Liver (tissue), 8 donors: ENCODE measurements at regions not wholly inside any gene's neighbourhood (a gene's known extent, or its start where the extent isn't known, plus 50 kb on each side); places are given as distances from the start of the nearest gene placed in this dataset.

ENCODE experiments used
- DNase-seq: peaks from one replicate; pipeline ENCODE4 v3.0.0-alpha.2; 2017; ENCODE audit warnings: low spot score
- H3K27ac ChIP-seq, 2 donors: one replicate each; pipeline ENCODE4 v1.7.0; 2013; ENCODE audit warnings: inconsistent platforms in 2 of 2, low read length in 2 of 2, control low read depth in 1 of 2, low read depth in 1 of 2, mild to moderate bottlenecking in 1 of 2
- H3K27me3 ChIP-seq, 4 donors: one replicate each; pipeline versions ENCODE4 v1.6.1 to v1.7.0; 2013; ENCODE audit warnings: low read length in 3 of 4, inconsistent platforms in 1 of 4, mild to moderate bottlenecking in 1 of 4, moderate library complexity in 1 of 4; ENCODE audit not compliant: control insufficient read depth in 4 of 4, insufficient read depth in 4 of 4
- H3K36me3 ChIP-seq, 4 donors: one replicate each; pipeline versions ENCODE4 v1.6.1 to v1.7.0; 2013; ENCODE audit warnings: low read length in 3 of 4, mild to moderate bottlenecking in 3 of 4, low read depth in 1 of 4, moderate library complexity in 1 of 4; ENCODE audit not compliant: control insufficient read depth in 4 of 4, insufficient read depth in 3 of 4
- H3K4me1 ChIP-seq, 4 donors: one replicate each; pipeline versions ENCODE4 v1.6.1 to v1.7.0; 2013; ENCODE audit warnings: low read length in 3 of 4, mild to moderate bottlenecking in 3 of 4, moderate library complexity in 1 of 4; ENCODE audit not compliant: control insufficient read depth in 4 of 4, insufficient read depth in 4 of 4
- H3K4me3 ChIP-seq, 3 donors: one replicate each; pipeline versions ENCODE4 v1.6.1 to v1.7.0; 2013; ENCODE audit warnings: low read length in 3 of 3, control low read depth in 1 of 3, low read depth in 1 of 3, mild to moderate bottlenecking in 1 of 3
- H3K9ac ChIP-seq, 2 donors: one replicate each; pipeline ENCODE4 v1.7.0; 2013; ENCODE audit warnings: low read length in 2 of 2, mild to moderate bottlenecking in 2 of 2, moderate library complexity in 2 of 2, control low read depth in 1 of 2, low read depth in 1 of 2
- H3K9me3 ChIP-seq, 4 donors: one replicate each; pipeline versions ENCODE4 v1.6.1 to v1.7.0; 2013; ENCODE audit warnings: low read length in 3 of 4; ENCODE audit not compliant: control insufficient read depth in 4 of 4
- ATF3 ChIP-seq: IDR thresholded peaks from 2 replicates; pipeline ENCODE4 v1.6.1; 2016; ENCODE audit warnings: antibody characterized with exemption
- EGR1 ChIP-seq, 2 donors: IDR thresholded peaks; 2 replicates each; pipeline ENCODE4 v1.6.1; 2016 to 2018; ENCODE audit warnings: antibody characterized with exemption in 2 of 2, low read depth in 2 of 2
- FOXA1 ChIP-seq: IDR thresholded peaks from 2 replicates; pipeline ENCODE4 v1.6.1; 2016; ENCODE audit warnings: antibody characterized with exemption
- FOXA2 ChIP-seq: IDR thresholded peaks from 2 replicates; pipeline ENCODE4 v1.6.1; 2016; ENCODE audit warnings: antibody characterized with exemption
- GABPA ChIP-seq, 2 donors: IDR thresholded peaks in 1 of 2; conservative IDR thresholded peaks in 1 of 2; 2 replicates each; pipeline ENCODE4 v1.6.1; 2016; ENCODE audit warnings: antibody characterized with exemption in 2 of 2, mild to moderate bottlenecking in 1 of 2, moderate library complexity in 1 of 2
- HNF4A ChIP-seq, 2 donors: conservative IDR thresholded peaks; 2 replicates each; pipeline ENCODE4 v1.6.1; 2016; ENCODE audit warnings: antibody characterized with exemption in 2 of 2, mild to moderate bottlenecking in 2 of 2
- HNF4G ChIP-seq: IDR thresholded peaks from 2 replicates; pipeline ENCODE4 v1.6.1; 2016; ENCODE audit warnings: antibody characterized with exemption
- JUND ChIP-seq, 2 donors: IDR thresholded peaks; 2 replicates each; pipeline ENCODE4 v1.6.1; 2016; ENCODE audit warnings: antibody characterized with exemption in 2 of 2
- NR2F2 ChIP-seq: IDR thresholded peaks from 2 replicates; pipeline ENCODE4 v1.6.1; 2016; ENCODE audit warnings: antibody characterized with exemption
- RAD21 ChIP-seq, 2 donors: IDR thresholded peaks; 2 replicates each; pipeline ENCODE4 v1.6.1; 2016; ENCODE audit warnings: antibody characterized with exemption in 2 of 2, mild to moderate bottlenecking in 2 of 2
- RXRA ChIP-seq, 2 donors: IDR thresholded peaks; 2 replicates each; pipeline ENCODE4 v1.6.1; 2017 to 2018; ENCODE audit warnings: antibody characterized with exemption in 2 of 2, mild to moderate bottlenecking in 1 of 2
- SP1 ChIP-seq: IDR thresholded peaks from 2 replicates; pipeline ENCODE4 v1.6.1; 2018; ENCODE audit warnings: antibody characterized with exemption, mild to moderate bottlenecking
- TAF1 ChIP-seq: conservative IDR thresholded peaks from 2 replicates; pipeline ENCODE4 v1.6.1; 2016; ENCODE audit warnings: antibody characterized with exemption, mild to moderate bottlenecking
- YY1 ChIP-seq: IDR thresholded peaks from 2 replicates; pipeline ENCODE4 v1.6.1; 2016; ENCODE audit warnings: antibody characterized with exemption, mild to moderate bottlenecking
- ZBTB33 ChIP-seq: IDR thresholded peaks from 2 replicates; pipeline ENCODE4 v1.6.1; 2016; ENCODE audit warnings: antibody characterized with exemption
- WGBS: extraction: QIAGEN DNeasy Blood & Tissue Kit; methylation state at CpG from one replicate; pipeline ENCODE4 v1.1.7; 2013; 5-methylcytosine and 5-hydroxymethylcytosine counted together
- TF ChIP-seq, protein P1 (sequence below): IDR thresholded peaks from 2 replicates; pipeline ENCODE4 v1.6.1; 2016; ENCODE audit warnings: antibody characterized with exemption
- TF ChIP-seq, protein P2 (sequence below): fragments of 150-350 bp; IDR thresholded peaks from 2 replicates; pipeline ENCODE4 v1.5.1; 2017; ENCODE audit warnings: improper control_type of control experiment, low read depth, low read length; ENCODE audit not compliant: missing input control
- TF ChIP-seq, protein P3 (sequence below): IDR thresholded peaks from 2 replicates; pipeline ENCODE4 v1.6.1; 2016; ENCODE audit warnings: antibody characterized with exemption, mild to moderate bottlenecking
- donor health status: healthy.
- donor health status: healthy.
- donor health status: healthy.
- donor health status: healthy.
- donor health status: healthy.

GRCh38 chr20:58107533-58107932 lies 120.9 kb downstream of the ANKRD60 start:
- Histone ChIP-seq H3K4me3 (no peak overlapping the region), H3K36me3 (no peaks in the 10 kb centered on the region), H3K4me1 (no peaks in the 10 kb centered on the region), H3K9me3 (peaks cover 0 to 2% (median 0%) of the 10 kb centered on the region in 4 donors), H3K27me3 (peaks cover 0 to 3% (median 0%) of the 10 kb centered on the region in 4 donors), H3K27ac (no peak overlapping the region), H3K9ac (no peak overlapping the region)
- 54% methylated on average over 1 of the region's 1 CpG for WGBS
- no peak for DNase-seq
- TF ChIP-seq, protein P1, sequence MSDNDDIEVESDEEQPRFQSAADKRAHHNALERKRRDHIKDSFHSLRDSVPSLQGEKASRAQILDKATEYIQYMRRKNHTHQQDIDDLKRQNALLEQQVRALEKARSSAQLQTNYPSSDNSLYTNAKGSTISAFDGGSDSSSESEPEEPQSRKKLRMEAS, result no peak
- TF ChIP-seq NR2F2 (no peak), FOXA2 (no peak), HNF4A (conservative IDR thresholded peaks at IDR 0.05) (no peak), SP1 (no peak), GABPA (IDR thresholded peaks at IDR 0.05 in 1 of 2, conservative IDR thresholded peaks at IDR 0.05 in 1 of 2) (no peak), JUND (IDR thresholded peaks at IDR 0.05) (no peak), ZBTB33 (no peak), RAD21 (IDR thresholded peaks at IDR 0.05) (no peak), HNF4G (no peak), RXRA (IDR thresholded peaks at IDR 0.05) (no peak), TAF1 (no peak), FOXA1 (no peak), EGR1 (IDR thresholded peaks at IDR 0.05; ENCODE audit: low read depth in 2 of 2) (no peak), YY1 (no peak), ATF3 (no peak)
- TF ChIP-seq, protein P2, sequence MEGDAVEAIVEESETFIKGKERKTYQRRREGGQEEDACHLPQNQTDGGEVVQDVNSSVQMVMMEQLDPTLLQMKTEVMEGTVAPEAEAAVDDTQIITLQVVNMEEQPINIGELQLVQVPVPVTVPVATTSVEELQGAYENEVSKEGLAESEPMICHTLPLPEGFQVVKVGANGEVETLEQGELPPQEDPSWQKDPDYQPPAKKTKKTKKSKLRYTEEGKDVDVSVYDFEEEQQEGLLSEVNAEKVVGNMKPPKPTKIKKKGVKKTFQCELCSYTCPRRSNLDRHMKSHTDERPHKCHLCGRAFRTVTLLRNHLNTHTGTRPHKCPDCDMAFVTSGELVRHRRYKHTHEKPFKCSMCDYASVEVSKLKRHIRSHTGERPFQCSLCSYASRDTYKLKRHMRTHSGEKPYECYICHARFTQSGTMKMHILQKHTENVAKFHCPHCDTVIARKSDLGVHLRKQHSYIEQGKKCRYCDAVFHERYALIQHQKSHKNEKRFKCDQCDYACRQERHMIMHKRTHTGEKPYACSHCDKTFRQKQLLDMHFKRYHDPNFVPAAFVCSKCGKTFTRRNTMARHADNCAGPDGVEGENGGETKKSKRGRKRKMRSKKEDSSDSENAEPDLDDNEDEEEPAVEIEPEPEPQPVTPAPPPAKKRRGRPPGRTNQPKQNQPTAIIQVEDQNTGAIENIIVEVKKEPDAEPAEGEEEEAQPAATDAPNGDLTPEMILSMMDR, result no peak
- TF ChIP-seq, protein P3, sequence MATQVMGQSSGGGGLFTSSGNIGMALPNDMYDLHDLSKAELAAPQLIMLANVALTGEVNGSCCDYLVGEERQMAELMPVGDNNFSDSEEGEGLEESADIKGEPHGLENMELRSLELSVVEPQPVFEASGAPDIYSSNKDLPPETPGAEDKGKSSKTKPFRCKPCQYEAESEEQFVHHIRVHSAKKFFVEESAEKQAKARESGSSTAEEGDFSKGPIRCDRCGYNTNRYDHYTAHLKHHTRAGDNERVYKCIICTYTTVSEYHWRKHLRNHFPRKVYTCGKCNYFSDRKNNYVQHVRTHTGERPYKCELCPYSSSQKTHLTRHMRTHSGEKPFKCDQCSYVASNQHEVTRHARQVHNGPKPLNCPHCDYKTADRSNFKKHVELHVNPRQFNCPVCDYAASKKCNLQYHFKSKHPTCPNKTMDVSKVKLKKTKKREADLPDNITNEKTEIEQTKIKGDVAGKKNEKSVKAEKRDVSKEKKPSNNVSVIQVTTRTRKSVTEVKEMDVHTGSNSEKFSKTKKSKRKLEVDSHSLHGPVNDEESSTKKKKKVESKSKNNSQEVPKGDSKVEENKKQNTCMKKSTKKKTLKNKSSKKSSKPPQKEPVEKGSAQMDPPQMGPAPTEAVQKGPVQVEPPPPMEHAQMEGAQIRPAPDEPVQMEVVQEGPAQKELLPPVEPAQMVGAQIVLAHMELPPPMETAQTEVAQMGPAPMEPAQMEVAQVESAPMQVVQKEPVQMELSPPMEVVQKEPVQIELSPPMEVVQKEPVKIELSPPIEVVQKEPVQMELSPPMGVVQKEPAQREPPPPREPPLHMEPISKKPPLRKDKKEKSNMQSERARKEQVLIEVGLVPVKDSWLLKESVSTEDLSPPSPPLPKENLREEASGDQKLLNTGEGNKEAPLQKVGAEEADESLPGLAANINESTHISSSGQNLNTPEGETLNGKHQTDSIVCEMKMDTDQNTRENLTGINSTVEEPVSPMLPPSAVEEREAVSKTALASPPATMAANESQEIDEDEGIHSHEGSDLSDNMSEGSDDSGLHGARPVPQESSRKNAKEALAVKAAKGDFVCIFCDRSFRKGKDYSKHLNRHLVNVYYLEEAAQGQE, result no peak
